ENCODE measurements at regions not wholly inside any gene's neighbourhood (a gene's known extent, or its start where the extent isn't known, plus 50 kb on each side); places are given as distances from the start of the nearest gene placed in this dataset.

DNA sequence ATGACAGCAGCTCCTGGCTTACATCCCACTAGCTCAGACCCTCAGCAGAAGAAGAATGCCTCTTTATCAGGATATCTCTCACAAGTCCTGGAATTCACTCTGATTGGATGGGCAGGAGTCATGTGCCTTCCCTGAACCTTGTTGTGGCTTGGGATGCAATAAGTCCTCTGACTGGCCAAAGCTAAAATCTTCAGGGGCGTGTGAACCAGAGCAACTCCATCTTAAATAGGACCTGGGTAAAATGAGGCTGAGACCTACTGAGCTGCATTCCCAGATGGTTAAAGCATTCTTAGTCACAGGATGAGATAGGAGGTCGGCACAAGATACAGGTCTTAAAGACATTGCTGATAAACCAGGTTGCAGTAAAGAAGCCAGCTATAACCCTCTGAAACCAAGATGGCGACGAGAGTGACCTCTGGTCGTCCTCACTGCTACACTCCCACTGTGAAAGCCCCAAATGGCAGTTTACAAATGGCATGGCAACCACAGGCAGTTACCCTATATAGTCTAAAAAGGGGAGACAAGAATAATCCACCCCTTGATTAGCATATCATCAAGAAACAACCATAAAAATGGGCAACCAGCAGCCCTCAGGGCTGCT, 60.4 kb upstream of the FICD start:
- no peak overlapping the region for H3K4me3 ChIP-seq (ENCODE audit: low read length)
- DNase-seq (ENCODE audit: low read depth): no peak
- TF ChIP-seq, protein P1, sequence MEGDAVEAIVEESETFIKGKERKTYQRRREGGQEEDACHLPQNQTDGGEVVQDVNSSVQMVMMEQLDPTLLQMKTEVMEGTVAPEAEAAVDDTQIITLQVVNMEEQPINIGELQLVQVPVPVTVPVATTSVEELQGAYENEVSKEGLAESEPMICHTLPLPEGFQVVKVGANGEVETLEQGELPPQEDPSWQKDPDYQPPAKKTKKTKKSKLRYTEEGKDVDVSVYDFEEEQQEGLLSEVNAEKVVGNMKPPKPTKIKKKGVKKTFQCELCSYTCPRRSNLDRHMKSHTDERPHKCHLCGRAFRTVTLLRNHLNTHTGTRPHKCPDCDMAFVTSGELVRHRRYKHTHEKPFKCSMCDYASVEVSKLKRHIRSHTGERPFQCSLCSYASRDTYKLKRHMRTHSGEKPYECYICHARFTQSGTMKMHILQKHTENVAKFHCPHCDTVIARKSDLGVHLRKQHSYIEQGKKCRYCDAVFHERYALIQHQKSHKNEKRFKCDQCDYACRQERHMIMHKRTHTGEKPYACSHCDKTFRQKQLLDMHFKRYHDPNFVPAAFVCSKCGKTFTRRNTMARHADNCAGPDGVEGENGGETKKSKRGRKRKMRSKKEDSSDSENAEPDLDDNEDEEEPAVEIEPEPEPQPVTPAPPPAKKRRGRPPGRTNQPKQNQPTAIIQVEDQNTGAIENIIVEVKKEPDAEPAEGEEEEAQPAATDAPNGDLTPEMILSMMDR (conservative IDR thresholded peaks at IDR 0.05; ENCODE audit: low read length): no peak

DNA sequence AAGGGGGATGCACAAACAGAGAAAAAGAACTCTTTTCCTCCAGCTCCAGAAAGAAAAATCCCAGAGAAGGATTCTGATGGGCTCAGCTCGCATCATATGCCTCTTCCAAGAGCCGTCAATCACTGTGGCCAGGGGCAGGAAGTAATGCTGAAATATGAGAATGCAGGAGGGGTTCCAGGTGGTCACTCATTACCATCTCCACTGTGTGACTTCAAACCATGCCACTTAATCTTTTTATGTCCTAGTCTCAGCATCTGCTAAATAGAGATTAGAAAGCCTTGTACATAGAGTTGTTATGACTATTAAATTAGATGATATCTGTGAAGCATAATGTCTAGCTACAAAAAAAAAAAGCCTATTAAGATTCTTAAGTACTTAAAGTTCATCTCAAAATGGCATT, 65.6 kb upstream of the FICD start:
- DNase-seq (ENCODE audit: low read depth): no peak
- TF ChIP-seq, protein P1 (conservative IDR thresholded peaks at IDR 0.05; ENCODE audit: low read length): no peak
- H3K4me3 ChIP-seq (ENCODE audit: low read length): no peak overlapping the region

DNA sequence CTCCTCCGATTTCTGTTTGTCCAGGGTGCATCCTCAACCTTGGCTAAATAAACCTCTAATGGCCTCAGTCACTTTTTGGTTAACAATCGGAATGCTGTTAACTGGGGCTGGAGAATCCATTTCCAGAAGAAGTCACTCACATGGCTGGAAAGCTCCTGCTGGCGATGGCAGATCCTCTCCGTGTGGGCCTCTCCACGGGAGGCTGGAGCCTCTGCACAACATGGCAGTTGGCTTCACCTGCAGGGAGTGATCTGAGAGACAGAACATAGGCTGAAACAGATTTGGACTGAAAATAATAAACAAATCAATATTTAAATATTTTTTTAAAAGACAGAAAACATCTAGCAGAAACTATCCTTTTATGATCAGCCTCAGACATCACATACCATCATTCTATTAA, 66.8 kb upstream of the FICD start:
- TF ChIP-seq, protein P1 (conservative IDR thresholded peaks at IDR 0.05; ENCODE audit: low read length): no peak
- no peak for DNase-seq (ENCODE audit: low read depth)
- H3K4me3 ChIP-seq (ENCODE audit: low read length): no peak overlapping the region

DNA sequence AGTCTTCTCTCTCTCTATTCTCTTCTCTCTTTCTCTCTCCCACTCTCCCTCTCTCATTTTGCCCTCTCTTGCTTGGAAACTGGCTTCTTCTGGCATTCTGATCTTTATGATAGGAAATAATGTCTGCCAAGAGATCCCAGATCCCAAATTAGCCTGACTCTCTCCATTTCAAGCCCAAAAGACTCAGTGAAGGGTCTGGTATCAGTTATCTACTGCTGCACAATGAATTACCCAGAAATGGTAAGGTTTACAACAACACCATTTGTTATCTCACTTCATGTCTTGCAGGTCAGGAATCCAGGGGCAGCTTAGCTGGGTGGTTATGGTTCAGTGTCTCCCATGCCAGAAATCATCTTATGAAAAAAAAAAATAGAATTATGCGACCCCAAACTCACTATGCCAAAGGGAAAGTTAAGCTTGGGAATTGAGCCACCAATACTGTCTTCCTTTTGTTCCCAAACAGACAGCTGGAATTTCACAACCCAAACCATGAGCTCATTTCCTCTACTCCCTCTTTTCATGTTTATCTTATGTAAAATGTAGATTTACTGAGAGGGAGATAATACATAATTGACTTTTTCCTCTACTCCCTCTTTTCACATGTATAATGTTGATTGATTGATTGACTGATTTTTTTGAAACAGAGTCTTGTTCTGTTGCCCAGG, 67.8 kb upstream of the FICD start:
- TF ChIP-seq, protein P1 (conservative IDR thresholded peaks at IDR 0.05; ENCODE audit: low read length): no peak
- DNase-seq (ENCODE audit: low read depth): peak; percentile 16
- H3K4me3 ChIP-seq (ENCODE audit: low read length): no peak overlapping the region

DNA sequence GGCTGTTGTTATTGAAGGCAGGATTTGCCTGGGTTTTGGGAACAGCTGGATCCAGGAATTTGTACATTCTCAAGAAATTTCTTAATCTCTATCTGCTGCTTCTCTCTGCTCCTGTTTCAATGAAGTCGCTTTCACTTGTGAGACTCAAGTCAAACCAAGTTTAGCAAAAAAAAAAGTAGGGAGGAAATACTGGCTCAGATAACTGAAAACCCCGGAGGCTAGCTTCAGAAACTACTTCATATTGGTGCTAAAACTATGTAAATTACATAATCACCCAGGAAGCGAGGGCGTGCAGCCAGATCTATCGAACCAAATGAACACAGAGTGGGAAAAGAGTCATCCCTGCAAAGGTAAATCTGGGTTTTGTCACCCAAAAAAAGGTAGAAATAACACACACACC, 68.3 kb upstream of the FICD start:
- TF ChIP-seq, protein P1 (conservative IDR thresholded peaks at IDR 0.05; ENCODE audit: low read length): no peak
- no peak overlapping the region for H3K4me3 ChIP-seq (ENCODE audit: low read length)

DNA sequence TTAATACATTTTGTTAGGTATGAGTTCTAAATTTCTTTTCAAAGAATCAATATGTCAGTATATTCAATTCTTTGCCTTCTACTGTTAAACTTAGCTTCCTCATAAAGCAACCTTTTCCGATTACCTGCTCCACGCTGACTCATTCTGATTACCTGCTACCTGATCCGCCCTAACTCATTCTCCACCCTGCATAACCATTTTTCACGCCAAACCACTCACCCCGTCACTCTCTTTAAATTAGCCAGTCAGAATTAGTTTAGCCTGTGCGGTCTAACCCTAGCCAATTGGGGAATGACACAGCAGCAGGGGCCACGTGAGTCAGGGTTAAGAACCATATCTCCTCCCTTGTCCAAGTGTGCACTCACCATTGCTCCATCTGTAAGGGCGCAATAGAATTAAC, 72.2 kb upstream of the FICD start:
- TF ChIP-seq, protein P1 (conservative IDR thresholded peaks at IDR 0.05; ENCODE audit: low read length): no peak
- no peak for DNase-seq (ENCODE audit: low read depth)
- H3K4me3 ChIP-seq (ENCODE audit: low read length): no peak overlapping the region

More for the DNA sequence above, 68.3 kb upstream of the FICD start:
- DNase-seq (ENCODE audit: low read depth): peak; percentile 31

DNA sequence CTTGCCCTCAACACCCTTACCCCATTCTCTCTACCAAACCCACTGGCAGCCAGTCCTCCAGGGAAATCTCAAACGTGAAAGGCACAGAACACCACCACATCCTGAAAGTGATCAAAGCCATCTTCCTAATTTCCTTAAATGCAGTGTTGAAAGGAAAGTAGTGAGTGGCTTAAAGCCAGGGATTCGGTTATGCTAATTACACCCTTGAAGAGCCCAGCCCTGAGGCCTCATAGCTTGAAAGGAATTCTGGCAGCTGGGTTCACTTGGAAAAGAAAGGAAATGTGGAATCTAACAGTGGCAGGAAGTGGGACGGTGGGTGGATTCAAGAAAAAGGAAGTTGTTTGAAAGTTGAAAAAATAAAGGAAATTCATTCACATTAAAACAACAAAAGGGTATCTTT, 73.0 kb upstream of the FICD start:
- no peak for DNase-seq (ENCODE audit: low read depth)
- no peak overlapping the region for H3K4me3 ChIP-seq (ENCODE audit: low read length)
- TF ChIP-seq, protein P1 (conservative IDR thresholded peaks at IDR 0.05; ENCODE audit: low read length): no peak
